Liver (tissue), 3 donors: ENCODE measurements at regions not wholly inside any gene's neighbourhood (a gene's known extent, or its start where the extent isn't known, plus 50 kb on each side); places are given as distances from the start of the nearest gene placed in this dataset.

Source experiments
- FOXA1 ChIP-seq: IDR thresholded peaks from 2 replicates; pipeline ENCODE4 v1.6.1; 2016; ENCODE audit warnings: antibody characterized with exemption
- GABPA ChIP-seq, 2 donors: IDR thresholded peaks in 1 of 2; conservative IDR thresholded peaks in 1 of 2; 2 replicates each; pipeline ENCODE4 v1.6.1; 2016; ENCODE audit warnings: antibody characterized with exemption in 2 of 2, mild to moderate bottlenecking in 1 of 2, moderate library complexity in 1 of 2
- HNF4G ChIP-seq: IDR thresholded peaks from 2 replicates; pipeline ENCODE4 v1.6.1; 2016; ENCODE audit warnings: antibody characterized with exemption
- MAX ChIP-seq: IDR thresholded peaks from 2 replicates; pipeline ENCODE4 v1.6.1; 2016; ENCODE audit warnings: antibody characterized with exemption
- RAD21 ChIP-seq, 2 donors: IDR thresholded peaks; 2 replicates each; pipeline ENCODE4 v1.6.1; 2016; ENCODE audit warnings: antibody characterized with exemption in 2 of 2, mild to moderate bottlenecking in 2 of 2
- REST ChIP-seq: IDR thresholded peaks from 2 replicates; pipeline ENCODE4 v1.6.1; 2016; ENCODE audit warnings: antibody characterized with exemption, mild to moderate bottlenecking
- TAF1 ChIP-seq: conservative IDR thresholded peaks from 2 replicates; pipeline ENCODE4 v1.6.1; 2016; ENCODE audit warnings: antibody characterized with exemption, mild to moderate bottlenecking
- TF ChIP-seq, protein P1 (sequence below): fragments of 150-350 bp; IDR thresholded peaks from 2 replicates; pipeline ENCODE4 v1.5.1; 2017; ENCODE audit warnings: improper control_type of control experiment, low read depth, low read length; ENCODE audit not compliant: missing input control
- donor health status: healthy.
- donor health status: healthy.

DNA sequence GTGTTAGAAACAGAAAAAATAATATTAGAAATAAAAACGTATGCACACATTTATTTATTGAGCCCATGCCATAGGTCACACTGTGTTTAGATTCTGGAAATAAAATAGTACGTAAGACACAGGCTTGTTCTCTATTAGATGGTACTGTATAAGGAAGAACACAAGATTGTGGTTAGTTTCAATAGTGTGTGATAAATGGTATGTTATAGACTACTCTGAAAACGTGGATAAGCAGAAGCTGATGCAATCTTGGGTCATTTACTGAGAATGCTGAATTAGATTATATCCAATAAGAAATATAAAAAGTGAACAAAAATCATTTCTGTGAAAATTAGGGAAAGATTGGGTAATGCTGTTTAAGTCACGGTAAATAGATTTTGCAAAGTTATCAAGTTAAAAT lies 1456.4 kb upstream of the ACO1 start:
- TF ChIP-seq, protein P1, sequence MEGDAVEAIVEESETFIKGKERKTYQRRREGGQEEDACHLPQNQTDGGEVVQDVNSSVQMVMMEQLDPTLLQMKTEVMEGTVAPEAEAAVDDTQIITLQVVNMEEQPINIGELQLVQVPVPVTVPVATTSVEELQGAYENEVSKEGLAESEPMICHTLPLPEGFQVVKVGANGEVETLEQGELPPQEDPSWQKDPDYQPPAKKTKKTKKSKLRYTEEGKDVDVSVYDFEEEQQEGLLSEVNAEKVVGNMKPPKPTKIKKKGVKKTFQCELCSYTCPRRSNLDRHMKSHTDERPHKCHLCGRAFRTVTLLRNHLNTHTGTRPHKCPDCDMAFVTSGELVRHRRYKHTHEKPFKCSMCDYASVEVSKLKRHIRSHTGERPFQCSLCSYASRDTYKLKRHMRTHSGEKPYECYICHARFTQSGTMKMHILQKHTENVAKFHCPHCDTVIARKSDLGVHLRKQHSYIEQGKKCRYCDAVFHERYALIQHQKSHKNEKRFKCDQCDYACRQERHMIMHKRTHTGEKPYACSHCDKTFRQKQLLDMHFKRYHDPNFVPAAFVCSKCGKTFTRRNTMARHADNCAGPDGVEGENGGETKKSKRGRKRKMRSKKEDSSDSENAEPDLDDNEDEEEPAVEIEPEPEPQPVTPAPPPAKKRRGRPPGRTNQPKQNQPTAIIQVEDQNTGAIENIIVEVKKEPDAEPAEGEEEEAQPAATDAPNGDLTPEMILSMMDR: no peak
- no peak for TF ChIP-seq RAD21 (IDR thresholded peaks at IDR 0.05)
- no peak for TF ChIP-seq GABPA (IDR thresholded peaks at IDR 0.05 in 1 of 2, conservative IDR thresholded peaks at IDR 0.05 in 1 of 2)
- TF ChIP-seq REST: no peak
- no peak for TF ChIP-seq TAF1
- no peak for TF ChIP-seq MAX
- no peak for TF ChIP-seq HNF4G
- no peak for TF ChIP-seq FOXA1
